SK-N-SH (cell line): ENCODE measurements at regions not wholly inside any gene's neighbourhood (a gene's known extent, or its start where the extent isn't known, plus 50 kb on each side); places are given as distances from the start of the nearest gene placed in this dataset.
A peak's percentile ranks its signal among the peaks of the same experiment; 100 is the strongest.

Source experiments
- CTCF ChIP-seq: fragments of 200-600 bp; sonication (generic); IDR thresholded peaks from 2 replicates; pipeline ENCODE4 v1.6.1; 2017; ENCODE audit warnings: antibody characterized with exemption, mild to moderate bottlenecking, moderate library complexity
- GABPA ChIP-seq: IDR thresholded peaks from 2 replicates; pipeline ENCODE4 v1.4.0; 2012; ENCODE audit warnings: low read depth, mild to moderate bottlenecking
- IRF3 ChIP-seq: fragments of 150-350 bp; IDR thresholded peaks from 2 replicates; pipeline ENCODE4 v1.6.1; 2016; ENCODE audit warnings: mild to moderate bottlenecking, low read depth, low read length
- NRF1 ChIP-seq: IDR thresholded peaks from 2 replicates; pipeline ENCODE4 v1.6.1; 2012; ENCODE audit warnings: low read depth, mild to moderate bottlenecking, low read length
- POLR2AphosphoS5 ChIP-seq: IDR thresholded peaks from 2 replicates; pipeline ENCODE4 v1.6.1; 2012; ENCODE audit warnings: low read depth, low read length
- RAD21 ChIP-seq: IDR thresholded peaks from 2 replicates; pipeline ENCODE4 v1.6.1; 2012; ENCODE audit warnings: mild to moderate bottlenecking, low read length
- RCOR1 ChIP-seq: fragments of 150-350 bp; IDR thresholded peaks from 2 replicates; pipeline ENCODE4 v1.6.1; 2017; ENCODE audit warnings: antibody characterized with exemption, low read length
- REST ChIP-seq: IDR thresholded peaks from 2 replicates; pipeline ENCODE4 v1.6.1; 2012; ENCODE audit warnings: mild to moderate bottlenecking, low read depth, low read length, moderate library complexity
- SIN3A ChIP-seq: IDR thresholded peaks from 2 replicates; pipeline ENCODE4 v1.6.1; 2012; ENCODE audit warnings: low read depth, mild to moderate bottlenecking, low read length, moderate library complexity, borderline replicate concordance
- USF2 ChIP-seq: fragments of 150-350 bp; IDR thresholded peaks from 2 replicates; pipeline ENCODE4 v1.6.1; 2017; ENCODE audit warnings: antibody characterized with exemption, low read length, low read depth, borderline replicate concordance

- TF ChIP-seq IRF3 (no peak), CTCF (no peak), REST (peak; percentile 15; the same call in 1 of the 2 replicates), RAD21 (no peak), RCOR1 (no peak), POLR2AphosphoS5 (no peak), USF2 (no peak), SIN3A (peak; percentile 41; the same call in 1 of the 2 replicates), NRF1 (no peak), GABPA (no peak)
These were observed 147.3 kb upstream of the FOXF1 start for GRCh38 chr16:86363057-86363490.
